Coronary artery (tissue), 2 donors: ENCODE measurements at regions not wholly inside any gene's neighbourhood (a gene's known extent, or its start where the extent isn't known, plus 50 kb on each side); places are given as distances from the start of the nearest gene placed in this dataset.

Experiments
- DNase-seq: peaks from one replicate; pipeline ENCODE4 v3.0.0-alpha.2; 2017; ENCODE audit warnings: low spot score
- H3K27ac ChIP-seq, 2 donors: fragments of 200-600 bp; sonication (generic); one replicate each; pipeline ENCODE4 v1.5.1; 2016 to 2019
- H3K4me3 ChIP-seq: fragments of 200-600 bp; sonication (generic); 2 replicates; pipeline ENCODE4 v1.5.1; 2016; ENCODE audit warnings: mild to moderate bottlenecking, moderate library complexity
- TF ChIP-seq, protein P1 (sequence below): fragments of 200-600 bp; sonication (generic); IDR thresholded peaks from one replicate; pipeline ENCODE4 v1.5.1; 2019; ENCODE audit warnings: antibody characterized with exemption

DNA sequence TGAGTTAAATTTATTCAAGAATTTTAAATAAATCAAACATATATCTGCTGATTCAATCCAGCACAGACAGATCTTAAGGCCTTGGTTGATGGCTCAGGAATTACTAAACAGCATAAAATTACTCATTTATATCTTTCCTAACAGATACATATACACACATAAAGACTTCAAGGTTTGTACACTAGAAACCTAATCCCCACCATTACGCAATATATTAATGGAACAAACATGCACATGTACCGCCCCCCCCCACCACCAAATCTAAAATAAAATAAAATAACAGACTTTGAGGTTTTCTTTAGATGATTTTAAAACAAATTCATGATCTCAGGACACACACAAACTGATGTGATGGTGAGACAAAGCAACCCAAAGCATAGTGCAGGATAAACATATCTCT lies 333.9 kb upstream of the DDX53 start:
- TF ChIP-seq, protein P1, sequence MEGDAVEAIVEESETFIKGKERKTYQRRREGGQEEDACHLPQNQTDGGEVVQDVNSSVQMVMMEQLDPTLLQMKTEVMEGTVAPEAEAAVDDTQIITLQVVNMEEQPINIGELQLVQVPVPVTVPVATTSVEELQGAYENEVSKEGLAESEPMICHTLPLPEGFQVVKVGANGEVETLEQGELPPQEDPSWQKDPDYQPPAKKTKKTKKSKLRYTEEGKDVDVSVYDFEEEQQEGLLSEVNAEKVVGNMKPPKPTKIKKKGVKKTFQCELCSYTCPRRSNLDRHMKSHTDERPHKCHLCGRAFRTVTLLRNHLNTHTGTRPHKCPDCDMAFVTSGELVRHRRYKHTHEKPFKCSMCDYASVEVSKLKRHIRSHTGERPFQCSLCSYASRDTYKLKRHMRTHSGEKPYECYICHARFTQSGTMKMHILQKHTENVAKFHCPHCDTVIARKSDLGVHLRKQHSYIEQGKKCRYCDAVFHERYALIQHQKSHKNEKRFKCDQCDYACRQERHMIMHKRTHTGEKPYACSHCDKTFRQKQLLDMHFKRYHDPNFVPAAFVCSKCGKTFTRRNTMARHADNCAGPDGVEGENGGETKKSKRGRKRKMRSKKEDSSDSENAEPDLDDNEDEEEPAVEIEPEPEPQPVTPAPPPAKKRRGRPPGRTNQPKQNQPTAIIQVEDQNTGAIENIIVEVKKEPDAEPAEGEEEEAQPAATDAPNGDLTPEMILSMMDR = no peak
- no peak overlapping the region for H3K27ac ChIP-seq
- DNase-seq = no peak
- H3K4me3 ChIP-seq = no peak overlapping the region

DNA sequence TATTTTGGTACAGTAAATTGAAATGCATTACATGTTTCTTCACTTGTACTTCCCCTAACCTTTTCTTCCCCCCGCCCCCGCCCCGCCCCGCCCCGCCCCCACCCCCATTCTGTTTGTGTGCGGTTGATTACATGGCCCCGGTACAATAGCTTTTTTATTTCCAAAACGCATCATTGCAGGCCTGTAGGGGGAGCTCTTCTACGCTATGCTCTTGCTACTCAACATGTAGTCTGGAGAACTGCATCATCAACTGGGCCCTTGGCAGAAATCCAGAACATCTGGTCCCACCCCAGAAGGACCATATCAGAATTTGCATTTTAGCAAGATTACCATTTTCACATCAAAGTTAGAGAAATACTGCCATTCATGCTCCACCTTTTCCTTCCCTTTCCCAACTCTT lies 333.3 kb upstream of the DDX53 start:
- H3K27ac ChIP-seq = no peak overlapping the region
- TF ChIP-seq, protein P1 = no peak
- DNase-seq = no peak
- no peak overlapping the region for H3K4me3 ChIP-seq

DNA sequence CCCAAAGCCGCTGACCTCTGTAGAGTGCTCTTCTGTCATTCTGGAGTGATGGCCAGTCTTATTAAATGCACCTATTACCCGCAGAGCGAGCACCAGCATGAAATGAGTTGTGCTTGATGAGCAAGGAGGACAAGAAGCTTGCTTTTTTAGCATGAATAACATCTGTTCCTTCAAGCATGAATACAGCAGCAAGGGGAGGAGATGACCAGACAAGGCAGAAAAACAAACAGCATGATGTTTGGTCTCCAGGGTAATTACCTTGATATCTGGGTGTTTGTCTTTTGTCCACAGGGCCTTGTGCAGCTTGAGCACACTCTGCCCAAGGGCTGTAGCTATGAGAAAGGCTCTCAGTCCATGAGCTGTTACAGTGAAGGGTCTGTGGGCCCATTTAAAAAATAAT lies 324.8 kb upstream of the DDX53 start:
- TF ChIP-seq, protein P1 = no peak
- no peak for DNase-seq
- Histone ChIP-seq H3K27ac (no peak overlapping the region), H3K4me3 (no peak overlapping the region)

DNA sequence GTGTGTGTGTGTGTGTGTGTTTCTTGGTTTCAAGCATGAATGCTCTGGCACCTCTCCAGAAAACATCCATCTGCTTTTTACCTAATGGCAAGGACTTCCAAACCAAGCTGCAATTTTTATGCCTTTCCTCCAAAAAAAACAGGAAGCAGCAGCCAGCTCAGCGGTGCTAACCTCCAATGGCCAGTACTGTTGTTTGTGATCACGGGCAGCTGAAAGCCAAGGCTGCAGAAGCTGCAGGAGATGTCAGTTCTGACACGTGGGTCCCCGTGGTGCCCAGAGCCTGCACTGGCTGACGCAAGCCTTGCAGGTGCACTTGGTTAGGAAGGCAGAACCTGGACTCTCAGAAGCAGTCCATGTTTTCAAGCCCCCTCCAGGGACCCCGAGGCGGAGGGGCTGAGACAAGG lies 313.6 kb upstream of the DDX53 start:
- Histone ChIP-seq H3K27ac (no peak overlapping the region), H3K4me3 (peak overlapping the region; percentile 3)
- TF ChIP-seq, protein P1 = no peak
- no peak for DNase-seq

DNA sequence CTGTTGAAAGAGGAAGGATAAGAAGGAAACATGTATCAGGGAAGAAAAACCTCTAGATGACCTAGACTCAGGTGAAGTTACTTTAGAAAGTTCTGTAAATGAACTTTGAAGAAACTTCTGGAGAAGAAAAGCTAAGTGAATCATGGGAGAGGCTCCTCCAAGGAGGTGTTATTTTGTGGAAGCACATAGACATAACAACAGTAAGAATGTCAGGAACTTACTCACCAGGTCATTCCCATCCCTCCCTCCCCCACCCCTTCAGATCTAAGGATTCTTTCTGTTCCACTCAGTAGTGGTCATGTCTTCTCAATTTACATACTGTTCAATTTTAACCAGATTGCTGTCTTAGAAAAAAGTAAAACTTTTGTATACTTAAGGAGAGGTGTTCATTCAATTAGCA lies 310.5 kb upstream of the DDX53 start:
- TF ChIP-seq, protein P1 = no peak
- no peak overlapping the region for H3K27ac ChIP-seq
- no peak overlapping the region for H3K4me3 ChIP-seq
- no peak for DNase-seq

DNA sequence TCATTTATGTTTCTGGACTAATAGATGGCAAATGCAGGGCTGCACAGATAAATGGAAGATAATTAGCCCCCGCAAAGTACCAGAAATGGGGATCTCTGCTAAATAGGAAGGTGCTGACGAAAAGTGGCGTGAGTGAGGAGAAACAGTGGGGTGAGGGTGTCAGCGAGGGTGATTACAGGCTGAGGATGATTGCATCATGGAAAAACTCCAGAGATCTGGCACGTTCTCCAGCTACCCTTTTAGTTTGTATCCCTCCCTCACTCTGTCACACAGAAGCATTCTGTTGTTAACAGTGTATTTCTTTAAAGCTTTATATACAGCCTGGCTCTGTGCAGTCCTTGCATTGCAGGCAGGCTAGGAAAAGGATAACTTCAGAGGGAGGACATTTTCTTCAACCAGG lies 309.6 kb upstream of the DDX53 start:
- H3K4me3 ChIP-seq = no peak overlapping the region
- H3K27ac ChIP-seq = no peak overlapping the region
- no peak for DNase-seq
- TF ChIP-seq, protein P1 = no peak

- DNase-seq = no peak
- TF ChIP-seq, protein P1 = no peak
- Histone ChIP-seq H3K27ac (no peak overlapping the region), H3K4me3 (no peak overlapping the region)
Observed at GRCh38 chrX:22691966-22692565, 307.7 kb upstream of the DDX53 start.
